HG02678 (cell line): ENCODE measurements at regions not wholly inside any gene's neighbourhood (a gene's known extent, or its start where the extent isn't known, plus 50 kb on each side); places are given as distances from the start of the nearest gene placed in this dataset.

ENCODE experiments used
- ATAC-seq: cut with Tn5 transposase; IDR thresholded peaks from one replicate; pipeline ENCODE4 v1.9.1; 2021; ENCODE audit warnings: mild to moderate bottlenecking, moderate library complexity; ENCODE audit not compliant: unreplicated experiment

DNA sequence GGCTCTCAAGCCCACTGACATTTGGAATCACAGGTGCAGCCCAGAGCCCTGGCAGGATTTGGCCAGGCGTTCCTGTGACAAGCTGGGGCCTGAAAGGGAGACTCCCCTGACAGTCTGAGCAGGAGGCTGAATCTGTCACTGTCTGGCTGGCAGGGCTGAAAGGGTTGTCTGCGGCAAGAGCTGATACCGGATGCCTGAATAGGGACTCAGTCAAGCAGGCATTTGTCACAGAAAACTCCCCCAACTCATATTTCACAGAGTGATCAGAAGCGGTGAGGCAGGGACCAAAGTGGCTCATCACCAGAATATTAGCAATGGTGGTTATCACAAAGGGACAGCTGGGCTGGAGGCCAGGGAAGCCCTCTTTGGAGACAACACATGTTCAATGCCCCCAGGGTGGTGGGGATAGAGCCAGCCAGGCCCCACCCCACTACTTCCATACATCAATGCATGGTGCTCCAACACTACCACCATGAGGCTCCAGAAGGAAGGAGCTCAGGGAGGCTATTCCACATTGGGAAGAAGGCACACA lies 295.5 kb downstream of the DTWD2 start:
- no peak for ATAC-seq

DNA sequence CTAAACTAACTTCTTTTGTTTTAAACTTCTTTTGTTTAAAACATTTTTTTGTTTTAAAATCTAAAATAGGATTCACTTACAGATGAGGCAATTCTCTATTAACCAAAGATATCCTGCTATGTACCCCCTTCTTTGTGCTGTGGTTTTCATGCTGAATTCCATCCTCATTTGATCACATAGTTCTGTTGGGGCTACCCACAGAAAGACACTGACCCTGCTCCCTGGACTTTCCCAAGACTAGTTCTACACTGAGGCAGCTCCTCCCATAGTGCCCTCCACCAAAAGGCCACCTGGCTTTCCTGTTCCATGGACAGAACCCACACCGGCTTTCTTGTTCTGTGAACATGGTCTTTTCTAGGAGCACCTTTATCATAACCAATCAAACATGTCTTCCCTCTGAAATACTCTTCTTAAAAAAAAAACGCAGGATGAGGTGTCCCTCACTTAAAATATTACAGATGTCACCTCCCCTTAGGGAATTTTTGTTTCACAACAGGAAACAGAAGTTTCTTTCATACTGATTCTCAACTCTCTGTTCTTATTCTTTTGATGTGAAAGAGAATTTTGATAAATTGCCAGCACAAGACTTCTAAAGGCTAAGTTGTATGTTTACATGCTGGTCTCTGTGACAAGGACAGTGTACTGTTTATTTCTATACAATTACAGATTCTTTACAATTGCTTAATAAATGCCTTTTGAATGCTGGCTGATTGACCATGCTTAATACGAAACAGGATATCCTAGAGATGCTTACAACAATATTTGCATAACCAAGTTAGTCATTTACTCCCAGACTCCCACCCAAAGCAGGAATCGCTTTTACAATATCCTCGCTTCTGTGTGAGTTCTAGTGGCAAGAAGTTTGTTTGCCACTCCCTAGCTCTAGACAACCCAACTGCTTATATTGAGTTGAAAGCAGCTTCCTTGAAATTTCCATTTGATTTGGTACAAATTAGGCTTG lies 300.4 kb downstream of the DTWD2 start:
- peak; percentile 58 for ATAC-seq

DNA sequence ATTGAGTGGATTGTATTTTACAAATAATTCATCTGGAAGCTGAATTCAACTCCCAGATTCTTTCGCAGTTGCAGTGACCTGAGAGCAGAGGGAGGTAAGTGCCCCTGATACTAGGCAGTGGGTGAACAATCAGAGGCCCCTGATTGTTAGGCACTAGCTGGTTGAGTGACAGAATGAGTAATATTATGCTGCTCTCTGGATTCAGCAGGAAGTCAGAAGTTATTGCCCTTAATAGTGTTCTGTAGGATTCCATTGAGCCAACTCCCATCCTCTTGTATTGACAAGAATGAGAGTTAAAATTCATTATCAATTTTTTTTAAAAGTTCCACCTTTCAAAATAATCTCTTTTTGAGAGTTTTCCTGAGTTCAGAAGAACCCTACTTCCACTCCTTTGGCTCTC lies 301.2 kb downstream of the DTWD2 start:
- no peak for ATAC-seq

DNA sequence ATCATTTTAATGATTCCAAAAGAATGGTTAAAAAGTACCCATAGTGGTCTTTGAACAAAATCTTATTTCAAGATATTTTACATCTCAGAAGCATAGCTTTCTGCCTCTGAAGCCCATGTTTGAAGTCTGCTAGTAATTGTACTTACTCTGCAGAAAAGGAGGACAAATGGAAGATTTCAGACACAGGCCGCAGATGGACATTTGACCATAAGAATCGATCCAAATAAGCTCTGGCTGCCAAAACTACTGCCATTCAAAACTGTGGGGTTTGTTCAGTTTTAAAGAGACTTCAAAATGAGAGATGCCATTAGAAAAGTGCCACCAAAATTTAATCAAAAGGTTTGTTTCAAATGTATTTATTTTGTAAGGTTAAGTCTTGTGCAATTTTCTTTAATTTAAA lies 306.7 kb downstream of the DTWD2 start:
- ATAC-seq = no peak

DNA sequence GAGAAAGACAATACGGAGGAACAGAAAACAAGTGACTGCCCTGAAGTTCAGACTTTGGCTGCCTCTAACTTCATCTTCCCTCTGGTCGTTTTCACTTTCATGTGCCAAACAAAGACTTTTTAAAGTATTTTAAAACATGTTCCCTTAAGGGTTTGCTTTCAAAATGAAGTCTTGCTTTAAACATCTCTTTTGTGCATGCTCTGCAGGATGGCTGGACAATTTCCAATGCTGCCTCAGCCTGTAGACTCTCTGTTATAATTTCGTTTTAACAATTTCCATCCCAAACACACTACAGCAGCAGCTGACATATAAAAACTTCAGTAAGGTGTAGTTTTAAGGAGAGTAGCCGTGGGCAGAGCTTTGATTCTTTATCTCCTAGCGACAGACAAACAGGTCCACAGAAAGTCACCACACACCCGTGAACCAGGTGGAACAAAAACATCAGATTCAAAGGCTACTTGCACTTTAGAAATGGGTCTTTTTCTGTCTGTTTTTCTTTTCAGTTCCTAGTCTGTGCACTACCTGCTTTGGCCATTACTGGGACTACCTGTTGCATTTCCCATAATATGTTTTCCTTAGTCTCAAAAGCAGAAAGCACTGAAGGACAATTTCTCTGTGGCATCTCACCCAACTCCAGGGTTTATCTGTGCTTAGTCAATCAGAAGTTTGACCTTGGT lies 308.9 kb downstream of the DTWD2 start:
- ATAC-seq = no peak

DNA sequence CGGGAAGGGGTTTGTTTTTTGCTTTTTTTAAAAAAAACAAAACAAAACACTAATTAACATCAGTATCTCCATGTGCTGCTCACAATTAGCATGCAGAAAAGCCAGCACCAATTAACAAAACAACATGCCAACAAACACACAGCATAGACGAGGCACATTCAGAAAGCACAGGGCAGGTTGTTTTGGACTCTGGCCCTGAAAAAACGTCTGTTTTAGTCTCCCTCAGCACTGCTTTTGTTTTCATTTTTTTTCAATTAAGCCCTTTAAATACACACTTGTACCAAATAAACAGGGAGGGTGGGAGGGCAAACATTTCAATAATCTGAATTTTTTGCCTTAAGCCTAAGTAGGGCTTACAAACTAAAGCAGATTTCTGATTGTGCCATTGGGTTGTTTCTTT lies 309.6 kb downstream of the DTWD2 start:
- no peak for ATAC-seq

DNA sequence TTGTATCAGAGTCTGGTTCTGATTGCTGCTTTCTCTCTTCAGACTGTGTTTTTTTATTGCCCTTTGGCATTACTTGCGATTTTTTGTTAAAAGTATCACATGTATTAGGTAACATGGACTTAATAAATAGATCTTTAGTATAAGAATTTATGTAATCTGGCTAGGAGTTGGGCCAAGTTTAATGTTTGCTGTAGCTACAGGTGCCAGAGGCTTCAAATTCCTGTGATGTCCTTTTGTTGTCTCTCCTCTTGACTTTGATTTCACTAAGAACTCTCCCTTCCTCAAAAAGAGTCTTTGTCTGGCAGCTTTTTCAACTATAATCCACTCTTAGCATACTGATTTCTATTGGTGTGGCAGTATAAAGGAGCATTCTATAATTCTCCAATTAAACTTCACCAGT lies 313.1 kb downstream of the DTWD2 start:
- ATAC-seq = no peak

DNA sequence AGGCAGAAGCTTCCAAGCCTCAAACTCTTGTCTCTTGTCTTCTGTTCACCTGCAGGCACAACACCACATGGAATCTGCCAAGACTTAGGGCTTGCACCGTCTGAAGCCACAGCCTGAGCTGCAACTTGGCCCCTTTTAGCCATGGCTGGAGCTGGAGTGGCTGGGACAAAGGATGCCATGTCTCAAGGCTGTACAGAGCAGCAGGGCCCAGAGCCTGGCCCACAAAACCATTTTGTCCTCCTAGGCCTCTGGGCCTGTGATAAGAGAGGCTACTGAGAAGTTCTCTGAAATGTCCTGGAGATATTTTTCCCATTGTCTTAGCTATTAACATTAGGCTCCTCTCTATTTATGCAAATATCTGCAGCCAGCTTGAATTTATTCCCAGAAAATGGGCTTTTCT lies 330.8 kb downstream of the DTWD2 start:
- no peak for ATAC-seq

DNA sequence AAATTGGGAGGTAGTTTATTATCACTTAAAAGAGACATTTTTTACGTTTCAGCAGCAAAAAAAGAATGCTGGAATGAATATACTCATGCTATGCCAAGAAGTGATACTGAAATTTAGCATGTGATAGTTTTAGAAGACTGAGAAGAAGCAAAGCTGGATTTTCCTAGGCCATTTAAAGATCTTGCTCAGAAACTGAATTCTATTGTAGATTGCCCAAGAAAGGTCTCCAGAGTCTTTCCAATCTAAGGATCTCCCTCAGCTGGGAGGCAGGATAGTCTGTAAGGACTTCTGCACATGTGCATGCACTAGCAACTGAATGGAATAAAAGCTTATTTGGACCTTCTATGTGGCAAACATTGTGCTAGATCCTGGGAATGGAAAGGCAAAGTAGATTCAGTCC lies 334.5 kb downstream of the DTWD2 start:
- no peak for ATAC-seq

DNA sequence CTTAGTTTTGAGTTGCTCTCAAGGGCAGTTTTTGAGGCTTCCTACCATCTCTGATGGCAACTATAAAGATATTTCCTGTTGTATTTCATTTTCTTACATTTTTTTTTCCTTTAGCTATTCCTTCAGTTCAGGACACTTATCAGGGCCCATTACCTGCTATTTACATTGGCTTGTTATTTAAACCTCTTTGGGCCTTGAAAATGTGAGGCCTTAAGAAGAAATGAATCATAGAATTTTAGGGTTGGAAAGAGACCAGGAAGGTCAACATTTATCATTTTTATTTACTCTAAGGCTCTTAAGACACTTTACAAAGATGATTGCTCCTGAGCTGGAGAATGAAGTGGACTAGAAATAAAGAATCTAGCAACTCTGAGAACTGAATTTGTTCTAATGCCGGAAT lies 335.2 kb downstream of the DTWD2 start:
- no peak for ATAC-seq

DNA sequence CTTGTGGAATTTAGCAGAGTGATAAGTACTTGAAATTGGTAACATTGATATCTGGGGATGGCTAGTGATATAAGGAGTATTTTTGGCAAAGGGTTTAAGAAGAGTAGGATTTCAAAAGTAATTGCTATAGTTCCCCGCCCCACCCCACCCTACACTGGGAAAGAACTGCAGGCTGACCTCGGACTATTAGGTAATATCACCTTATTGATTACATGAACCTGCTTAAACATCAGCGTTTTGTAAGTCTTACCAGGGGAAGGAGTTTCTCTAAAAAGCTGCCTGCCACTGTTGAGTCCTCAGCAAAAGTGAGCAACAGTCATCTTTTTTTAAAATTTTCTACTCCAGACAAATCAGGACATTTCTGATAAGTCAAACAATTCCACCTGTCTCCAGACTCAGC lies 337.3 kb downstream of the DTWD2 start:
- no peak for ATAC-seq

DNA sequence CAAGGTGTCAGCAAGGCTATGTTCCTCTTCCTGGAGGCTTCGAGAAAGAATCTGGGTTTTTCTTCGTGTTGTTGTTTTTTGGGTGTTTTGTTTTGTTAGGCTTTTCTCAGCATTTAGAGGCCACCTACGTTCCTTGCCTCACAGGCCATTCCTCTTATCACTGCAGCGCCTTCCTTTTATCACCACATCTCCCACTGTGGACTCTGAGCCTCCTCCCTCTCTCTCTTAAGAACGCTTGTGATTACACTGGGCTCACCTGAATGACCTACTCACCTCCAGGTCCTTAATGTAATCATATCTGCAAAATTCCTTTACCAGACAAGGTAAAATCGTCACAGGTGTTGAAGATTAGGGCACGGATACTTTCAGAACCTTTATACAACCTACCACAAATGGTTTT lies 340.8 kb downstream of the DTWD2 start:
- ATAC-seq = no peak

DNA sequence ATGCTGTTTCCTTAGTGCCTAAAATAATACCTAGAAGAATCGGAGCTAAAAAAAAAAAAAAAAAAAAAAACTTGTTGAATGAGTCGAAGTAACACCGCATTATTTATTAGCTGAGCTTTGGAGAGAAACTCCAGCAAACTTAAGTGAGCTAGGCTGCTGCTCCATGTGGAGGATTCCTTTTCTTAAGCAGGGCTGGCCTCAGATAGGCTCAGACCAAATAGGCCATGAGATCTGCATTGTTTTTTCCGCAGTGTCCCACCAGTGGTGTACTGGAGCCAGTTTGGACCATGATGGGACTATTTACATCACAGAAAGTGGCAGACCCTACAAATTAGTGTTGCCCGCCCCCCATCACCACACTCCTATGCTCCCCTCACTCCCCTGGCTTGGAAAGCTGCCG lies 341.4 kb downstream of the DTWD2 start:
- no peak for ATAC-seq

DNA sequence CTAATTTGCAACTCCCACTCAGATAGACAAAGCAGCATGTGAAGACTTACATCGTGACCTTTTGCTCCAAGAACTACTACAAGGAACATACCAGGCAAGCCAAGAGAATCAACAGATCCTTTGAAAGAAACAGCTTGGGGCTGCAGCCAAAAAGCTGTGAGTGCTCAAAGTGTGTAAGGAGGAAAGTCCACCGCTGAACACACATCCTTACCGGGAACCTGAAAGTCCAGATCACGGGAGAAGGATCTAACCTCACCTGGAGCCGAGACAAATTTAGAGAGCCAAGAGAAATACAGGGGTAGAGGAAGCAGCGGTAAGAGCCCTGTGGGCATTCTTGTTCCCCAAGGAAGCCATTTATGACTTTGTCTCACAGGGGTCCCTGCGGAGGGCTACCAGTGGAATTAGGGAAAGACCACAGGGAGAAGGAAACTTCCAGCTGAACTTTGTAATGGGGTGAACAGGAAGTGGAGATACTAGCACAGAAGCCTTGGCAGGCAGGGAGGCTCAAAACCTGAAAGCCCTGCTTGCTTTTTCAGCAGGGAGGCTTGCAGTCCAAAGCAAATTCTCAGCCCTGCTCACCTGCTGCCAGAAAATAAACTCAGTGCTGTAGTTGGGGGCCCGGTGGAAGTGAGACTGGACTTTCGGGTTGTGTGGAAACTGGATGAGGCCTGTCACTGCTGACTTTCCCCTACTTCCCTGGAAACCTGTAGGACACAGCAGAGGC lies 350.2 kb downstream of the DTWD2 start:
- ATAC-seq = no peak

DNA sequence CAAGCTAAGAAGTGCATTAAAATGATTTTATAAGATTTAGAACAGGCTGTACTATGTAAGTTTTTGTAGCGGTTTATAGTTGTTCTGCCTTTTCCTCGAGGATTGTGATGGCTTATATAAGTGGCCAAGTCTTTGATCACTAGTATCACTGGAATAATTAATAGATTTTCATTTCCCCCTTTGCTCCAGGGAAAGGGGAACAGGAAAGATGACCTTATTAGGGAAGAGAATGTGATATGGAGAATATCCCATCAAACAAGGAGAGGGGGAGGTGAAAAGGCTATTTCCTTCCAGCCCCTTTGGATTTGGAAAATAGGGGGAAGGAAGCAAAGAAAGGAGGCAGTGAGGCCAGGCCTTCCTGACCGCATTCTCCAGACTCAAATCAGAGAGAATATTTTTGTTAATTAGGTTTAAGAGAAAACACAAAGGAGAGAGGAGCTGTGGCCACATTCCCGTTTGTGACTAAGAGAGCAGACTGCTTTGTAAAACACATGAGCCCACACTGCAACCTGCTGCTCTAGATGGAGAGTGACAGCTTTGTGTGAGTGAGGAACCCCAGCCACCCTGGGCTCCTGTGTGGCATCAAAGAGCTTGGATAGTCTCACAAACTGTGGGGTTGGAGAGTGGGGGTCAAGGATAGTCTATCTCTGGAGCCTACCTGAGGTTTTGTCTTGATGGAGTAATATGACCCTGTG lies 359.5 kb downstream of the DTWD2 start:
- no peak for ATAC-seq

DNA sequence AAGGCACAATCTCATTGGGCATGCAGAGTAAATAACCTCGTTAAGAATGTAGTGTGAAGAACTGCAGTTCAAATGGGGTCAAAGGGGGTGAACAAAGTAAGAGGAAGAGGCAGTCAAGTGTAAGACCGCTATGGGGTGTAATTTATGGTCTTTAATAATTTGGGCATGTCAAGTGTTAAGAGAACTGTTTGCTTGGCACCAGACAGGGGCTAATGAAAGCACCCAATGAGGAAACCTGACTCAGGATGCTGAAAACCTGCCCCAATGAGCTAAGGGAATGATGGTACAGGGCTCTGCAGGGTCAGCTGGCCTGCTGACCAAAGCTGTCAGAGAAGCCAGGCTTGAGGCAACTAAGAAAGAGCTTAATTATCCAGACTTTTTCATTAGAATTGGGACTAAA lies 368.1 kb downstream of the DTWD2 start:
- no peak for ATAC-seq

DNA sequence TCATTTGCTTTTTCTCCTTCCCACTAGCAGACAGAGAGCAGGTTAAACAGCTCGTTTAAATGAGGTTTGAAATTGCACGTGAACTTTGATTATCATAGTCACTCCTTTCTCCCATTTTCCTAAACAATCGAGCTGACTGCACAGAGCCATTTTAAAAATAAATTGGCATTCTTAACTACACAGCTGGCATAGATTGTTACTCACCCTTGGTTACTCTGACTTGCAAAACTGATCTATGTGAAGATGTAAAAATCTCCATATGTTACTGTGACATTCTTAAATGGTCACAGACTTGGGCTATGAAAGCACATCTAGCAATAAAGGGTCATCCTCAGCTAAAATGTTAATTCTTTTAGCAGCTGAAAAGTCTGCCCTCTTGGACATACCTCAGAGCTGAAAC lies 368.5 kb downstream of the DTWD2 start:
- ATAC-seq = no peak

DNA sequence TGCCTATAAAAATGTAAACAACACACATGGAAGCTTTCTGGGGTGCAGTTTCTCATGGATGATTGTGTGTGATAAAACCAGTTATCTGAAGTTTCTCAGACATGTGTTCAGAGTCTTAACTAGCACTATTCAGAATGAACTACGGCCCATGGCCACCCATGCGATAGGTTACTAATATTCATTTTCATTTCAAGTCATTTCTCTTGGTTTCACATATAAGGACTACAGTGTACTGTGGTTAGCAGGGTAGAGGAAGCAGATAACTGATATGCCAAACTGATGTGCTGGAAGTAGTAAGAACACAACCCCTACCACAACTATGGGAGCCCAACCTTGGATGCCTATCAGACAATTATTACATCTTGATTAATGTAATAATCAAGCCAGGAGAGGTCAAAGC lies 372.1 kb downstream of the DTWD2 start:
- peak; percentile 47 for ATAC-seq

DNA sequence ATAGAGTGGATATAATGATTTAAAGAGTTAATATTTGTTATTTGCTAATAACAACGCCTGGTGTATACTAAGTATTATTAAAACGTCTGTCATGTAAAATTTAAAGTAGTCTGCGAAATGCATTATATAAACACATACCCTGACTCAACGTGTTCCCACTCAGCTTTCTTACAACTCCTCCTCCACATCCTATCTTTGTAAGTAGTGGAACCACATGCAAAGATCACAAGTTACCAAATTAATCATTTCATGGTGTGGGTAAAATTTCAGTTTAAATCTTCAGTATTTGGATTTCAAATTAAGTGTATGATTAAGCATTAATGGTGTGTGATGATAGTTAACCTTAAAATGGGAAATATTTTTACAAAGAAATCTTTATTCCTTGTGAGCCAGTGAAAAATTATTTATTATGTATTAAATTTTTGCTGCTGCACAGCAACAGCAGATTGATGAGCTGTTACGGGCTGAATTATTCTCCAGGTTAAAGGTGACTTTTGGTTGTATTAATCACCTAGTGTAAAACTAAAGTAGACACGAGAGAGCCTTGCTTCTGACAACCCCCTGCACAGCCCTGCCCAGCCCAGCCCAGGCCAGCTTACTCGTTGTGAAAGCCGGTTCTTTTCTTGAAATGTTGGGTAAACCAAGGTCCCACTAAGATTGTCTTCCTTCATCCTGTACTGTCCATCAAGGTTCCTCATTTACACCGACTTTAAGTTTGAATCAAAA lies 373.5 kb downstream of the DTWD2 start:
- no peak for ATAC-seq

DNA sequence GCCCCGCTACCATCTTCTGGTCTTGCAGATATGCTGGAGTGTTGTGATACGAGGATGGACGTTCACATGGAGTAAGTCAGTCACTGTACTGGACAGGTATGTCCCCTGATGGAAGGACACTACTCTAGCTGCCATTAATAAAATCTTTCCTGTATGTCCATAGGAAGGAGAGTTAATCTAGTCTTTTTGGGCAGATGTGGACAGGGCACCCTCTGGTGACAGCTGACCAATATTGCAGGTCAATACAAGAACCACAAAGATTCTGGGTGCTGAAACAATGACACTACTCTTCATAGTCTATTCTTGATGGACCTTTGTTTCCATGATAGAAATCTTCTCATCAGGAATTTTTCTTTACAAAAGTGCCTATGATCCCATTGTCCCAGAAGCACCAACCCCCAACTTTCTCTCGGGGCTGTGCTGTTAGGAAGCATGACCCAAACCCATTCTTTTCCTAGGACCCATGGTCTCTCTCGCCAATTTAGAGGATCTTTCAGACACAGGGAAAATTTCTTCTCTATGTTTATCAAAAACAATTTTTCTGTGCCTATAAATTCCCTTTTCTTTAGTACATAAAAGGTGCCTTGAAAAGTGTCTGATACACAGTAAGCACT lies 376.9 kb downstream of the DTWD2 start:
- ATAC-seq = no peak
